ENCODE measurements at regions not wholly inside any gene's neighbourhood (a gene's known extent, or its start where the extent isn't known, plus 50 kb on each side); places are given as distances from the start of the nearest gene placed in this dataset.
"Not testable (repeated sequence)": the region's sequence is repeated elsewhere in the genome, so short reads cannot be mapped to it uniquely, and the experiment has no call there.

DNA sequence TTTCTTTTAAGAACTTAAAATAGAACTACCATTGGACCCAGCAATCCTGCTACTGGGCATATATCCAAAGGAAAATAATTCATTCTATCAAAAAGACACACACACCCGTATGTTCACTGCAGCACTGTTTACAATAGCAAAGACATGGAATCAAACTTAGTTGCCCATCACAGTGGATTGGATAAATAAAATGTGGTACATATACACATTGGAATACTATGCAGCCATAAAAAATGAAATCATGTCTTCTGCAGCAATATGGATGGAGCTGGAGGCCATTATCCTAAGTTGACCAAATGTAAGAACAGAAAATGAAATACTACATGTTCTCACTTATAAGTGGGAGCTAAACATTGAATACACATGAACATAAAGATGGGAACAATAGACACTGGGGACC lies 585.3 kb upstream of the USP24 start:
- no peak for DNase-seq

GRCh38 chr1:55793856-55794255 lies 578.7 kb upstream of the USP24 start:
- DNase-seq: no peak

DNA sequence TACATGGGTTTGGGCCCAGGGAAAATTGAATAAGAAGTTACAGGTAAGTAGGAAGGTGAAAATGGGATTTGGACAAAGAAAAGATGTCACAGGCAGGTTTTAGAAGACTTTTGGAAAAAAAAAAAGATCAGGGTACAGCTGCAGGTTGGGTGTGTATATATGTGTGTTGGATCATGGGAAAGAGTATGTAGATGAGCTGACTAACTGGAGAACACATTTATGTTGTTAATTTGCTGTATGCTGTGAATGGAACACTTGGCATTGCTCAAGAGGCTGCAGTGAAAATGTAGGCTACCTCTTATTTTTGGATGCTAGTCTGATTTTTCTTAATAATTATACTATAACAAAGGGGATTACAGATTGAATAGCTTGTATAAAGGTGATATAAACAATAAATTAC lies 577.7 kb upstream of the USP24 start:
- DNase-seq: no peak

- DNase-seq: no peak
Measured at GRCh38 chr1:55789466-55789865, 574.3 kb upstream of the USP24 start.

- no peak for DNase-seq
Measured at GRCh38 chr1:55786396-55786795, 571.2 kb upstream of the USP24 start.

- DNase-seq: not testable (repeated sequence)
Measured at GRCh38 chr1:55784941-55785450, 569.8 kb upstream of the USP24 start.

DNA sequence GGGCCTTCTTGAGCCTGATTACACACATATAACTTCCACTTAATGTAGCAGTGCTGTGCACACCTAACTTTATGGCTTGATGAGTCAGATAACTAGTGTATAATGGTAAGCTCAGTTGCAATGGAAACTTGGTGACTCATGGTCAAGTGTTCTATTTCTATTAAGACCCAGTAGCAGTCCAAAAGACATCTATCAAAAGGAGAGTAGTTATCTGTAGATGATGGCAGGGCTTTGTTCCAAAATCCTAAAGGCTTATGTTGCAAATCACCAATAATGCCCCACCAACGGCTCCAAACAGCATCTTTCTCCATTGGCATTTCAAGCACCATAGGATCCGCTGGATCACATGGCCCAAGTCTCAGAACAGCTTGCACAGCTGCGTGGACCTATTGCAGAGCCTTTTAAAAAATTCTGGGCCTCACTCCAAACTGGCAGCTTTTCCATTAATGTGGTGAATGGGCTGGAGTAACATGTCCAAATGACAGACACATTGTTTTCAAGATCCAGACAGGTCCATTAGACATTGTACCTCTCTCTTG lies 566.8 kb upstream of the USP24 start:
- no peak for DNase-seq

GRCh38 chr1:55781003-55781402 lies 565.8 kb upstream of the USP24 start:
- no peak for DNase-seq

- DNase-seq: no peak
Measured at GRCh38 chr1:55777545-55777944, 562.4 kb upstream of the USP24 start.

GRCh38 chr1:55775007-55775406 lies 559.8 kb upstream of the USP24 start:
- no peak for DNase-seq

- DNase-seq: no peak
Measured at GRCh38 chr1:55774446-55774845, 559.3 kb upstream of the USP24 start.

DNA sequence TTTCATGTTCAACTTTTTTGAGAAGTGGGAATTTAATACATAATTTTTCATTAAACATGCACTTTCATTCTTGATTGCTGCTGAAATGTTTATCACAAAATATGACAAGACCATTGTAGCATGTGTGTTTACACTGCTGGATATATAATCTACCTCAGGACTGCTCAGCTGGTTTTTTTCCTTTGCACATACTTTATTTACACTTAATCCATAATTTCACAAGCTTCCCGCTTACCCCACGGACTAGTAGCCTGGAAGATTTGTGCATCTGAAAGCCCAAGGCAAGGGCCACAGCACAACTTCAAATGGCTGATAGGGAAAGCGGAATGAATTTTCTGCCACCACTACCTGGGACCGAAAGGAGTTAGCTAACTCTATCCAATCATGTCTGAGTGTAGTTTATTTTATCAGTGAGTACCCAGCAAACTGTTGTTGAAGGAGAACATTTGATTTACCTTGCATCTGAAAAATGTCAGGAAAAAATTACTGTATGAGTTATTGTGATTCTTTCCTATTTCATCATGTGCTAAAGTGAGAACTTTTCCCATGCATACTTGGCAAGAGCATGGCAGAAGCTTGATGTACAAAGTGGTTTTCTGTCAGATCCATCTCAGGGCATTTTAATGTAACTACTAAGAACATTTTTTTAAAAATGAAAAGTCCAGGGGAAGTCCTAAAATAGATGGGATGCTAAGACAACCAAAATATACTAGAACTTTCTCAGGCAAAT lies 558.2 kb upstream of the USP24 start:
- no peak for DNase-seq

GRCh38 chr1:55768327-55768952 lies 553.3 kb upstream of the USP24 start:
- no peak for DNase-seq

DNA sequence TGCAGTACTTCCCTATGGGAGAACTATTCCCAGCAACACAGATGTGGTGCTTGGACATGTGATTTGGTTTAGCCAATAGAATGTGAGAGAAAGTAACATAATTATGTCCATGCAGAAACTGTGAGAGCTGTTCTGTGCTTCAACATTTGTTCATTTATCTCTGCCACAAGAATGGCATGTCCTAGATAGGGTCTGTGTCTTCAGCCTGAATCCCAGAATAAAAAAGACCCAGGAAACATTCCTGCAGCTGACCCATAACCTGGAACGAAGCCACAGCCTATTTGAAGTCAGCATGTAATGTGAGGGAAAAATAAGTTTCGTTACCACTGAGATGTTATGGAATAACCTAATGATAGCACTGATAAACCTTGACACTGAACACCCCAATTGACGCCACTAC lies 552.0 kb upstream of the USP24 start:
- no peak for DNase-seq

DNA sequence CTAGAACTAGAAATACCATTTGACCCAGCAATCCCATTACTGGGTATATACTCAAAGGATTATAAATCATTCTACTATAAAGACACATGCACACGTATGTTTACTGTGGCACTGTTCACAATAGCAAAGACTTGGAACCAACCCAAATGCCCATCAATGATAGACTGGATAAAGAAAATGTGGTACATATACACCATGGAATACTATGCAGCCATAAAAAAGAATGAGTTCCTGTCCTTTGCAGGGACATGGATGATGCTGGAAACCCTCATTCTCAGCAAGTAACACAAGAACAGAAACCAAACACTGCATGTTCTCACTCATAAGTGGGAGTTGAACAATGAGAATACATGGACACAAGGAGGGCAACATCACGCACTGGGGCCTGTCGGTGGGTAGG lies 550.3 kb upstream of the USP24 start:
- not testable (repeated sequence) for DNase-seq

GRCh38 chr1:55751776-55752175 lies 536.6 kb upstream of the USP24 start:
- DNase-seq: no peak

GRCh38 chr1:55750628-55750995 lies 535.4 kb upstream of the USP24 start:
- DNase-seq: no peak

- no peak for DNase-seq
Measured at GRCh38 chr1:55749975-55750627, 534.9 kb upstream of the USP24 start.

GRCh38 chr1:55747408-55747841 lies 532.3 kb upstream of the USP24 start:
- no peak for DNase-seq

GRCh38 chr1:55746710-55747109 lies 531.5 kb upstream of the USP24 start:
- no peak for DNase-seq

GRCh38 chr1:55741516-55741915 lies 526.4 kb upstream of the USP24 start:
- DNase-seq: no peak

- DNase-seq: no peak
Measured at GRCh38 chr1:55735106-55735505, 519.9 kb upstream of the USP24 start.

DNA sequence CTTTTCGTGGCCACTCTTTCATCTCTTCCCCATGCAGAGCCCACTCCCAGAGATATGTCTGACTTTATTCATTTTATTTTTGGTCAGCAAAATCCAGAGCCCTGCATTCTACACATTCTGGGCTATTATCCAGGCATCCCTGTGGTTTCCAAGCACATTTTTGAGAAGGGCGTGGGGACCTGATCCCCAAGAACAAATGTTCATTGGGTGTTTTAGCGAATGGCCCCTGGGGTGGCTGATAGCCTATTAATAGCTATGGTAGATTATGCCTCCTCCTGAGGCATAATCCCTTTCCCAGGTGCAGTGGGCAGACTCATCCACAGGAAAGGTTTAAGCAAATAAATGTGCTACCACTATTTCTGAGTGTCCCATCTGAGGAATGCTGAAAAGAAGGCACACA lies 511.8 kb upstream of the USP24 start:
- DNase-seq: no peak

DNA sequence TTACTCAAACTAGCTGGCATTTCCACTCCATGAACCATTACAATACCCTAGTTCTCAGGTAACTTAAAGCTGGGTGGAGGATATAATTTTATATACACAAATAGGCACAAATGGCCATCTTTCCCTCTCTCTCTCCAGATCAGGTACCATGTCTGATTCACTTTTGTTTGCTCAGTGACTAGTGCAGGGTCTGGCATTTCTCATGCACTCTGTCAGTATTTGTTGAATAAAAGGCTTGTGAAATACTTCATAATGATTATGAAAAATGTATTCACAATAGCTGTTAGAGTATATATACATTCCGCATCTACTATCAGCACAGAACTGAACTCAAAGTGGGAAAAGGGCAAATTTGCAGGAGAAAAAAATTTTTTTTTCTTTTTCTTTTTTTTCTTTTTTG lies 510.2 kb upstream of the USP24 start:
- DNase-seq: no peak

Data from activated CD4-positive, alpha-beta T cell treated with anti-CD3 and anti-CD28 coated beads, Interleukin-2, amount 50 U/mL, for 4 hours (primary cell).